ENCODE measurements at regions not wholly inside any gene's neighbourhood (a gene's known extent, or its start where the extent isn't known, plus 50 kb on each side); places are given as distances from the start of the nearest gene placed in this dataset.

GRCh38 chr16:72424757-72425156, 252.8 kb upstream of the PMFBP1 start:
- TF ChIP-seq CTCF (IDR thresholded peaks at IDR 0.05) (no peak), POLR2A (IDR thresholded peaks at IDR 0.05) (no peak), EP300 (IDR thresholded peaks at IDR 0.05) (no peak), POLR2AphosphoS5 (IDR thresholded peaks at IDR 0.05) (no peak)
